RWPE1 (cell line): ENCODE measurements at regions not wholly inside any gene's neighbourhood (a gene's known extent, or its start where the extent isn't known, plus 50 kb on each side); places are given as distances from the start of the nearest gene placed in this dataset.

Source experiments
- CTCF ChIA-PET: fragments of 350-600 bp; sonication (Branson Sonifier 250); formaldehyde crosslinking; extraction: SDS; loops from one replicate; lab custom pipeline; 2021; lab: Yijun Ruan, JAX
- POLR2A ChIA-PET: fragments of 400-600 bp; formaldehyde crosslinking; extraction: SDS; loops from one replicate; lab custom pipeline; 2020; ENCODE audit warnings: antibody characterized with exemption; ENCODE audit not compliant: low non-redundant PET; lab: Yijun Ruan, JAX
- DNase-seq: peaks from one replicate; pipeline ENCODE4 v3.0.0; 2012; ENCODE audit warnings: low spot score
- H3K27ac ChIP-seq: fragments of 450-650 bp; 2 replicates; pipeline ENCODE4 v1.5.1; 2017
- CTCF ChIP-seq: fragments of 450-650 bp; conservative IDR thresholded peaks from 2 replicates; pipeline ENCODE4 v1.5.1; 2017; ENCODE audit warnings: low read depth, mild to moderate bottlenecking

- ChIA-PET POLR2A (no interaction called here), CTCF (no interaction called here)
- DNase-seq = no peak
- no peak for TF ChIP-seq CTCF
- H3K27ac ChIP-seq = no peak overlapping the region
Observed at GRCh38 chr1:4062560-4062959, 162.5 kb upstream of the C1orf174 start.

- no peak overlapping the region for H3K27ac ChIP-seq
- TF ChIP-seq CTCF = no peak
- no peak for DNase-seq
- ChIA-PET CTCF (no interaction called here), POLR2A (no interaction called here)
Observed at GRCh38 chr1:4062992-4063391, 162.9 kb upstream of the C1orf174 start.

GRCh38 chr1:4063516-4063915 is 163.4 kb upstream of the C1orf174 start:
- ChIA-PET POLR2A (no interaction called here), CTCF (interaction anchor here (0.7 kb wide), 1 partner anchor 23 kb away, joined by 3 read pairs; no protein-coding TSS in a partner anchor)
- DNase-seq = no peak
- H3K27ac ChIP-seq = no peak overlapping the region
- TF ChIP-seq CTCF = no peak

- no peak for TF ChIP-seq CTCF
- POLR2A ChIA-PET = no interaction called here
- no peak overlapping the region for H3K27ac ChIP-seq
- CTCF ChIA-PET = interaction anchor here (0.7 kb wide), 1 partner anchor 22 kb away, joined by 3 read pairs; no protein-coding TSS in a partner anchor
- no peak for DNase-seq
Observed at GRCh38 chr1:4064150-4064889, 164.2 kb upstream of the C1orf174 start.

GRCh38 chr1:4066860-4067599 is 167.0 kb upstream of the C1orf174 start:
- ChIA-PET POLR2A (no interaction called here), CTCF (interaction anchor here (0.6 kb wide), 1 partner anchor 14 kb away, joined by 4 read pairs; no protein-coding TSS in a partner anchor)
- DNase-seq = no peak
- no peak for TF ChIP-seq CTCF
- no peak overlapping the region for H3K27ac ChIP-seq

GRCh38 chr1:4068076-4068475 is 168.0 kb upstream of the C1orf174 start:
- TF ChIP-seq CTCF = no peak
- no peak for DNase-seq
- H3K27ac ChIP-seq = no peak overlapping the region
- CTCF ChIA-PET = no interaction called here
- POLR2A ChIA-PET = no interaction called here
